DND-41 (cell line): ENCODE measurements at regions not wholly inside any gene's neighbourhood (a gene's known extent, or its start where the extent isn't known, plus 50 kb on each side); places are given as distances from the start of the nearest gene placed in this dataset.

Experiments used
- ATAC-seq: fragments of 200-7000 bp; cut with Tn5 transposase; 3 replicates; pipeline ENCODE4 v1.9.1; 2021; ENCODE audit warnings: low read depth; ENCODE audit not compliant: insufficient read depth
- DNase-seq: peaks from one replicate; pipeline ENCODE4 v3.0.0-alpha.2; 2020
- H2AFZ ChIP-seq: 2 replicates; pipeline ENCODE4 v1.6.0; 2012; ENCODE audit warnings: low read depth, low read length
- H3K27ac ChIP-seq: 2 replicates; pipeline ENCODE4 v1.5.1; 2012; ENCODE audit warnings: low read length, inconsistent platforms
- H3K27me3 ChIP-seq: fragments of 200-600 bp; sonication (generic); 2 replicates; pipeline ENCODE4 v1.6.0; 2012; ENCODE audit warnings: low read length, mild to moderate bottlenecking, inconsistent platforms; ENCODE audit not compliant: insufficient read depth, poor library complexity
- H3K36me3 ChIP-seq: 2 replicates; pipeline ENCODE4 v1.5.1; 2012; ENCODE audit warnings: low read length, inconsistent platforms; ENCODE audit not compliant: insufficient read depth
- H3K4me1 ChIP-seq: 2 replicates; pipeline ENCODE4 v1.5.1; 2012; ENCODE audit warnings: mild to moderate bottlenecking, low read length; ENCODE audit not compliant: insufficient read depth
- H3K4me2 ChIP-seq: 2 replicates; pipeline ENCODE4 v1.6.0; 2012; ENCODE audit warnings: mild to moderate bottlenecking, moderate library complexity, low read length, inconsistent platforms; ENCODE audit not compliant: insufficient read depth
- H3K4me3 ChIP-seq, 2 experiments: fragments of 200-600 bp in 1 of 2; shearing (Covaris generic) in 1 of 2; 2 replicates each; pipeline ENCODE4 v1.5.1; 2012 to 2016; ENCODE audit warnings: inconsistent platforms in 2 of 2, low read length in 2 of 2, mild to moderate bottlenecking in 2 of 2, low read depth in 1 of 2, moderate library complexity in 1 of 2
- H3K79me2 ChIP-seq: 2 replicates; pipeline ENCODE4 v1.6.0; 2012; ENCODE audit warnings: low read length, inconsistent platforms; ENCODE audit not compliant: insufficient read depth
- H3K9ac ChIP-seq: 2 replicates; pipeline ENCODE4 v1.6.0; 2012; ENCODE audit warnings: low read depth, mild to moderate bottlenecking, inconsistent platforms, low read length, moderate library complexity
- H3K9me3 ChIP-seq: 2 replicates; pipeline ENCODE4 v1.5.1; 2012; ENCODE audit warnings: low read length, moderate library complexity, mild to moderate bottlenecking, inconsistent platforms; ENCODE audit not compliant: insufficient read depth, severe bottlenecking
- H4K20me1 ChIP-seq: 2 replicates; pipeline ENCODE4 v1.6.0; 2012; ENCODE audit warnings: low read length; ENCODE audit not compliant: insufficient read depth
- CTCF ChIP-seq: IDR thresholded peaks from 2 replicates; pipeline ENCODE4 v1.5.1; 2012; ENCODE audit warnings: borderline replicate concordance, low read length, moderate library complexity, mild to moderate bottlenecking; ENCODE audit not compliant: poor library complexity, severe bottlenecking; ENCODE audit errors: extremely low read depth
- EZH2 ChIP-seq: IDR thresholded peaks from 3 replicates; pipeline ENCODE4 v1.6.1; 2012; ENCODE audit warnings: borderline replicate concordance, low read depth, mild to moderate bottlenecking, moderate library complexity, low read length, inconsistent platforms; ENCODE audit not compliant: severe bottlenecking

- no peaks in the 10 kb centered on the region for H3K27me3 ChIP-seq
- peak; percentile 58; the same call in 2 of the 3 replicates for ATAC-seq
Measured at GRCh38 chr15:70186152-70186551, 88.4 kb upstream of the TLE3 start.

GRCh38 chr15:70185251-70185711 is 87.6 kb upstream of the TLE3 start:
- no peaks in the 10 kb centered on the region for H3K4me1 ChIP-seq
- no peaks in the 10 kb centered on the region for H3K9me3 ChIP-seq
- no peak overlapping the region for H3K9ac ChIP-seq
- TF ChIP-seq EZH2 = no peak
- no peak for TF ChIP-seq CTCF
- no peak overlapping the region for H3K4me3 ChIP-seq
- no peaks in the 10 kb centered on the region for H3K27me3 ChIP-seq
- no peaks in the 10 kb centered on the region for H3K79me2 ChIP-seq
- no peak overlapping the region for H2AFZ ChIP-seq
- no peak overlapping the region for H3K27ac ChIP-seq
- H3K36me3 ChIP-seq = no peaks in the 10 kb centered on the region
- H3K4me2 ChIP-seq = no peak overlapping the region
- H4K20me1 ChIP-seq = no peaks in the 10 kb centered on the region
- no peak for DNase-seq
- ATAC-seq = no peak

More at GRCh38 chr15:70186152-70186551, 88.4 kb upstream of the TLE3 start:
- TF ChIP-seq CTCF (no peak), EZH2 (no peak)
- Histone ChIP-seq H3K4me1 (no peaks in the 10 kb centered on the region), H3K27ac (no peak overlapping the region), H3K79me2 (no peaks in the 10 kb centered on the region), H2AFZ (no peak overlapping the region), H3K36me3 (no peaks in the 10 kb centered on the region), H3K4me3 (no peak overlapping the region), H3K9me3 (no peaks in the 10 kb centered on the region), H4K20me1 (no peaks in the 10 kb centered on the region), H3K4me2 (no peak overlapping the region), H3K9ac (no peak overlapping the region)
- peak; percentile 11 for DNase-seq

GRCh38 chr15:70182858-70183695 is 85.4 kb upstream of the TLE3 start:
- TF ChIP-seq EZH2 (no peak), CTCF (no peak)
- H3K4me3 ChIP-seq = no peak overlapping the region
- no peaks in the 10 kb centered on the region for H4K20me1 ChIP-seq
- ATAC-seq (no peak), DNase-seq (no peak)
- H3K79me2 ChIP-seq = no peaks in the 10 kb centered on the region
- no peaks in the 10 kb centered on the region for H3K36me3 ChIP-seq
- H3K9me3 ChIP-seq = no peaks in the 10 kb centered on the region
- H3K27ac ChIP-seq = no peak overlapping the region
- H2AFZ ChIP-seq = no peak overlapping the region
- no peaks in the 10 kb centered on the region for H3K27me3 ChIP-seq
- no peak overlapping the region for H3K4me2 ChIP-seq
- H3K9ac ChIP-seq = no peak overlapping the region
- no peaks in the 10 kb centered on the region for H3K4me1 ChIP-seq
